HG03432 (cell line): ENCODE measurements at regions not wholly inside any gene's neighbourhood (a gene's known extent, or its start where the extent isn't known, plus 50 kb on each side); places are given as distances from the start of the nearest gene placed in this dataset.

Source experiments
- ATAC-seq: cut with Tn5 transposase; IDR thresholded peaks from one replicate; pipeline ENCODE4 v1.9.1; 2021; ENCODE audit warnings: mild to moderate bottlenecking, moderate library complexity; ENCODE audit not compliant: unreplicated experiment

- ATAC-seq = no peak
Observed at GRCh38 chr5:28214292-28214691, 1175.9 kb upstream of the CDH9 start.

GRCh38 chr5:28208356-28208755, 1170.0 kb upstream of the CDH9 start:
- ATAC-seq = no peak

GRCh38 chr5:28190011-28190410, 1151.6 kb upstream of the CDH9 start:
- ATAC-seq = no peak

GRCh38 chr5:28174691-28175090, 1136.3 kb upstream of the CDH9 start:
- ATAC-seq = no peak

GRCh38 chr5:28165096-28165495, 1126.7 kb upstream of the CDH9 start:
- ATAC-seq = no peak

GRCh38 chr5:28164568-28164967, 1126.2 kb upstream of the CDH9 start:
- peak; percentile 93 for ATAC-seq

GRCh38 chr5:28156981-28157380, 1118.6 kb upstream of the CDH9 start:
- no peak for ATAC-seq

GRCh38 chr5:28143519-28143918, 1105.1 kb upstream of the CDH9 start:
- ATAC-seq = no peak

- no peak for ATAC-seq
Observed at GRCh38 chr5:28132151-28132550, 1093.8 kb upstream of the CDH9 start.

GRCh38 chr5:28117691-28118090, 1079.3 kb upstream of the CDH9 start:
- ATAC-seq = no peak

GRCh38 chr5:28117273-28117672, 1078.9 kb upstream of the CDH9 start:
- no peak for ATAC-seq

- ATAC-seq = no peak
Observed at GRCh38 chr5:28110781-28111180, 1072.4 kb upstream of the CDH9 start.

- no peak for ATAC-seq
Observed at GRCh38 chr5:28104080-28104479, 1065.7 kb upstream of the CDH9 start.

GRCh38 chr5:28084069-28084468, 1045.7 kb upstream of the CDH9 start:
- no peak for ATAC-seq

GRCh38 chr5:28082610-28083009, 1044.2 kb upstream of the CDH9 start:
- ATAC-seq = no peak

- ATAC-seq = no peak
Observed at GRCh38 chr5:28077291-28078240, 1039.2 kb upstream of the CDH9 start.

- no peak for ATAC-seq
Observed at GRCh38 chr5:28066856-28067255, 1028.5 kb upstream of the CDH9 start.

- ATAC-seq = no peak
Observed at GRCh38 chr5:28065656-28066055, 1027.3 kb upstream of the CDH9 start.

GRCh38 chr5:28046596-28046995, 1008.2 kb upstream of the CDH9 start:
- no peak for ATAC-seq

- ATAC-seq = no peak
Observed at GRCh38 chr5:28027851-28028250, 989.5 kb upstream of the CDH9 start.

- ATAC-seq = no peak
Observed at GRCh38 chr5:28017178-28017577, 978.8 kb upstream of the CDH9 start.

GRCh38 chr5:28014779-28015178, 976.4 kb upstream of the CDH9 start:
- peak; percentile 57 for ATAC-seq

GRCh38 chr5:28012538-28012937, 974.2 kb upstream of the CDH9 start:
- no peak for ATAC-seq
